ENCODE measurements at regions not wholly inside any gene's neighbourhood (a gene's known extent, or its start where the extent isn't known, plus 50 kb on each side); places are given as distances from the start of the nearest gene placed in this dataset.

DNA sequence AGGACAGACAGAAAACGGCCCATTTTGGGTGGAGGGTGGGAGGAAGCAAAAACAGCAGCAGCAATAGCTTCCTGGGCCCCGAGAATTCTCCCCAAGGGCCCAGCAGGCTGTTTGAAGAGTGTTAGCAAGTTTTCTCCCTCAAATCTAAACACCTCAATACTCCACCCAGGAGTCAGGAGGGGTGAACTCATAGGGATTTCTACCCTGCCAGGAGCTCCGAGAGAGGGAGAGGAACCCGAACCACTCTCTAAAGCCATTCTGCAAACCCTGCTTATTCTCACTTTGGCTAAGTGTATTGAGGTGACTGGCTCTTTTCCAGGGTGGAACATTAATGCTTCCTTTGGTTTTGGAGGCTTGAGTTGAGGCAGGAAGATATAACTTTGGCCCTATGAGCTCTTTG is 55.6 kb upstream of the PPM1J start:
- H3K36me3 ChIP-seq: no peaks in the 10 kb centered on the region
- no peaks in the 10 kb centered on the region for H3K4me1 ChIP-seq
- H3K27ac ChIP-seq: no peak overlapping the region
- DNase-seq: no peak
- no peaks in the 10 kb centered on the region for H3K9me3 ChIP-seq
- H3K4me3 ChIP-seq (replicated peaks in 1 of 3): no peak overlapping the region
- no peaks in the 10 kb centered on the region for H3K27me3 ChIP-seq
- intact Hi-C loops (cut with DNase I): no loop called here
- TF ChIP-seq, protein P1, sequence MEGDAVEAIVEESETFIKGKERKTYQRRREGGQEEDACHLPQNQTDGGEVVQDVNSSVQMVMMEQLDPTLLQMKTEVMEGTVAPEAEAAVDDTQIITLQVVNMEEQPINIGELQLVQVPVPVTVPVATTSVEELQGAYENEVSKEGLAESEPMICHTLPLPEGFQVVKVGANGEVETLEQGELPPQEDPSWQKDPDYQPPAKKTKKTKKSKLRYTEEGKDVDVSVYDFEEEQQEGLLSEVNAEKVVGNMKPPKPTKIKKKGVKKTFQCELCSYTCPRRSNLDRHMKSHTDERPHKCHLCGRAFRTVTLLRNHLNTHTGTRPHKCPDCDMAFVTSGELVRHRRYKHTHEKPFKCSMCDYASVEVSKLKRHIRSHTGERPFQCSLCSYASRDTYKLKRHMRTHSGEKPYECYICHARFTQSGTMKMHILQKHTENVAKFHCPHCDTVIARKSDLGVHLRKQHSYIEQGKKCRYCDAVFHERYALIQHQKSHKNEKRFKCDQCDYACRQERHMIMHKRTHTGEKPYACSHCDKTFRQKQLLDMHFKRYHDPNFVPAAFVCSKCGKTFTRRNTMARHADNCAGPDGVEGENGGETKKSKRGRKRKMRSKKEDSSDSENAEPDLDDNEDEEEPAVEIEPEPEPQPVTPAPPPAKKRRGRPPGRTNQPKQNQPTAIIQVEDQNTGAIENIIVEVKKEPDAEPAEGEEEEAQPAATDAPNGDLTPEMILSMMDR (IDR thresholded peaks at IDR 0.05): no peak
- TF ChIP-seq POLR2A (IDR thresholded peaks at IDR 0.05): no peak
- WGBS, 2 donors: 28 to 48% methylated on average over 3 to 4 of the region's 4 CpGs

DNA sequence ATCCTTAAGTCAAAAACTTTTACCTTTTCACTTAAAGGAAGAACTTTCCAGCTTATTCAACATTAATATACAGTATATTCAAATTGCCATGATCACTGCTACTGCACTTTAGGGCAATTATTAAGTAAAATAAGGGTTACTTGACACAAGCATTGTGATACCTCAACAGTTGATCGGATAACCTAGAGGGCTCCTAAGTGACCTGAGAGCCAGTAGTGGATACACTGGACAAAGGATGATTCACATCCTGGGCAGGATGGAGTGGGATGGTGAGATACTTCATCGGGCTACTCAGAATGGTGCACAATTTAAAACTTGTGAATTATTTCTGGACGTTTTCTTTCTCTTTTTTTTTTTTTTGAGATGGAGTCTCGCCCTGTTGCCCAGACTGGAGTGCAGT is 54.5 kb upstream of the PPM1J start:
- WGBS, 2 donors: 75 to 77% methylated on average over 4 of the region's 4 CpGs
- Histone ChIP-seq H3K4me3 (replicated peaks in 1 of 3) (no peak overlapping the region), H3K27me3 (no peaks in the 10 kb centered on the region), H3K4me1 (no peaks in the 10 kb centered on the region), H3K36me3 (no peaks in the 10 kb centered on the region), H3K27ac (no peak overlapping the region), H3K9me3 (no peaks in the 10 kb centered on the region)
- TF ChIP-seq POLR2A (IDR thresholded peaks at IDR 0.05): no peak
- TF ChIP-seq, protein P1 (IDR thresholded peaks at IDR 0.05): no peak
- DNase-seq: no peak
- intact Hi-C loops (cut with DNase I): no loop called here

DNA sequence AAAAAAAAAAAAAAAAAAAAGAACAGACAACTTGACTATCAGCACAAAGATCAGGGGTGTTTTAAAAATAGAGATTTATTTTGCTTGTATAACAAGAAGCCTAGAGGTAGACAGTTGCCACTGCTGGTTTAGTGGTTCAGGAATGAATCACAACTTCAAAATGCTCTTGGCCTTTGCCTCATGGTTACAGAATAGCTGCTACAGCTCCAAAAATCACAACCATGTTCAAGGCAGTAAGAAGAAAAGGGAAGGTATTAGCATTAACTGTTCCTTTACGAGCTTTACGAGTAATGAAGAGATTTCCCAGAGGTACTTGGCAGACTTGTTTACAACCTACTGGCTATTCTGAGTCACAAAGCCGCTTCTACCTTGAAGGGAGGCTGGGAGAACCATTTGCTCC is 52.5 kb upstream of the PPM1J start:
- TF ChIP-seq POLR2A (IDR thresholded peaks at IDR 0.05): no peak
- TF ChIP-seq, protein P1 (IDR thresholded peaks at IDR 0.05): no peak
- no peaks in the 10 kb centered on the region for H3K36me3 ChIP-seq
- no peak for DNase-seq
- WGBS, 2 donors: 95 to 97% methylated on average over 3 of the region's 3 CpGs
- H3K4me3 ChIP-seq (replicated peaks in 1 of 3): no peak overlapping the region
- no peaks in the 10 kb centered on the region for H3K9me3 ChIP-seq
- intact Hi-C loops (cut with DNase I): no loop called here
- no peak overlapping the region for H3K27ac ChIP-seq
- H3K4me1 ChIP-seq: peaks cover 14% of the 10 kb centered on the region in 2 donors
- no peaks in the 10 kb centered on the region for H3K27me3 ChIP-seq

All from thyroid gland (tissue), 4 donors.